ENCODE measurements at regions not wholly inside any gene's neighbourhood (a gene's known extent, or its start where the extent isn't known, plus 50 kb on each side); places are given as distances from the start of the nearest gene placed in this dataset.
"Not testable (repeated sequence)": the region's sequence is repeated elsewhere in the genome, so short reads cannot be mapped to it uniquely, and the experiment has no call there.

GRCh38 chr6:18062733-18063132 lies 59.7 kb downstream of the NHLRC1 start:
- in situ Hi-C loops (cut with HindIII; ENCODE audit: low sequenced_read_pairs): no loop called here

DNA sequence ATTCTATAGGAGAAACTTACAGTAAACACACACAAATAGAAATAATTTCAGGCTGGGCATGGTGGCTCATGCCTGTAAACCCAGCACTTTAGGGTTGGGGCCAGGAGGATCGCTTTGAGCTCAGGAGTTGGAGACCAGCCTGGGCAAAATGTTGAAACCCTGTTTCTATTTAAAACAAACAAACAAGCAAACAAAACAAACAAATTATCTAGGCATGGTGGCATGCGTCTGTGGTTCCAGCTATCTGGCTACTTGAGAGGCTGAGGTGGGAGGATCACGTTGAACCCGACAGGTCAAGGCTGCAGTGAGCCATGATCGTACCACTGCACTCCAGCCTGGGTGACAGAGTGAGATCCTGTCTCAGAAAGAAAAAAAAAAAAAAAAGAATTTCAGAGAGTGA lies 64.0 kb downstream of the NHLRC1 start:
- in situ Hi-C loops (cut with HindIII; ENCODE audit: low sequenced_read_pairs): no loop called here

- in situ Hi-C loops (cut with HindIII; ENCODE audit: low sequenced_read_pairs): no loop called here
These were observed 66.6 kb downstream of the NHLRC1 start for GRCh38 chr6:18055714-18056382.

DNA sequence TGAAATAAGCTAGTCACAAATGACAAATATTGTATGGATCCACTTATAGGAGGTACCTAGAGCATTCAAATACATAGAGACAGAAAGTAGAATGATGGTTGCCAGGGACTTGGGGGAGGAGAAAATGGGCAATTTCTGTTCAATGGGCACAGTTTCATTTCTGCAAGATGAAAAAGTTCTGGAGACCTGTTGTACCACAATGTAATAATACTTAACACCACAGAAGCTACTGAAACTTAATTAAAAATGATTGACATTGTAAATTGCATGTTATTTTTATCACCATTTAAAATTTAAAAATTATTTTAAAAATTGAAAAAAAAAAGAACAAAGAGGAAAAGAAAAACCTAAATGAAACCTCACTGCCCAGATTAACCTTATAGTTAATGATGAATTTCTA lies 67.4 kb downstream of the NHLRC1 start:
- in situ Hi-C loops (cut with HindIII; ENCODE audit: low sequenced_read_pairs): no loop called here

DNA sequence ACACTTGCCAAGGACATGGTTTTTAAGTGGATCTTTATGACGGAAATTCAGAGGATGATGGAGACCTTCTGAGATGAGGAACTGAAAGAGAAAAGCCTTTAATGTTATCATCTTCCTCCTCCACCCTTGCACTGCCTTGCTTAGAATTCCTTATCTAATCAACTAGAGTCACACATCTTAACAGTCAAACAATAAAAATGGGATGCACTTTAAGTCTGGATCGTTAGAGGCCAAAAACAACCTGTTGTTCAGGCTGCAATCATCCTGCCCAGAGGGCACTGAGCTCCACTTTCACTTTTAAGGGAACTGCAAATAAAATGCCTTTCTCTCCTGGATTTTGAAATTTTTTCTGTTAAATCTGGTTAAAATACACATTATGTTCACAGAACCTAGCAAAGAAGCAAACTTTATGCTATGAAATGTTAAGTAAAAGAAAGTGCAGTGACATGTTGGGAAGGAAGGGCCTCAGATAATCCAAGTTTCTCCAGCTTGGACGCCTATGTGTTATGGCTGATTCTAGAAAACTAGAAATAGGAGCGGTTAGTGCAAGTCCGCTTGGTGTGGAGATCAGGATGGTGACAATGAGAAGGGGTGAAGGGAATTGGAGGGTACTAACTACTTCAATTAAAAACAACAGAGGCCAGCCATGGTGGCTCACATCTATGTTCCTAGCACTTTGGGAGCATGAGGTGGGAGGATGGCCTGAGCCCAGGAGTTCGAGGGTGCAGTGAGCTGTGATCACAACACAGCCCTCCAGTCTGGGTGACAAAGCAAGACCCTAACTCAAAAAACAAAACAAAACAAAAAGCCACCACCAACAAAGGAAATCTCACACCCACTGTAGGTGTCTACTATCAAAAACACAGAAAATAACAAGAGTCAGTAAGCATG lies 66.4 kb upstream of the KIF13A start:
- in situ Hi-C loops (cut with HindIII; ENCODE audit: low sequenced_read_pairs): no loop called here

DNA sequence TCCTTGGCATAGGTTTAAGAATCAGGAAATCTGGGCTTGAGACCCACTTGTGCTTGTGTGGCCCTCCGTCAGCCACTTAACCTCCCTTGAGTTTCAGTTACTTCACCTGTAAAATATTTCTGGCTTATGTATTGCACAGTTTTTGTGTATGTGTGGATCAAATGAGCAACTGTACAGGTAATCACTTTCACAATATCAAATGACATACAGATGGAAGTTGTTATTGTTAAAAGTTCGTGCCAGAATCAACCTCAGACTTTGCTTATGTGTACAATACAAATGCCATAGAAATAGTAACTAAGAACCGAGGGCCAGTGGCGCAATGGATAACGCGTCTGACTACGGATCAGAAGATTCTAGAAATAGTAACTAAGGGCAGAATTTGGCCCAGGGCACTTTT lies 65.6 kb upstream of the KIF13A start:
- in situ Hi-C loops (cut with HindIII; ENCODE audit: low sequenced_read_pairs): no loop called here

DNA sequence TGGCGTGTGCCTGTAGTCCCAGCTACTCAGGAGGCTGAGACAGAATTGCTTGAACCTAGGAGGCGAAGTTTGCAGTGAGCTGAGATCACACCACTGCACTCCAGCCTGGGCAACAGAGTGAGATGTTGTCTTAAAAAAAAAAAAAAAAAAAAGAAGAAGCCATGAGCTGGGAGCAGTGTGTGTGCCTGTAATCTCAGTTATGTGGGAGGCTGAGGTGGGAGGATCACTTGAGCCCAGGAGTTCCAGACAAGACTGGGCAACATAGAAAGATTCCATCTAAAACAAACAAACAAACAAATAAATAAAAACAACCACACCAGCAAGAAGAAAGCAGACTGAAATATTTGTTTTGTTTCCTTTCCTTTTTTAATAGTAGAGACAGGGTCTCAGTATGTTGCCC lies 62.2 kb upstream of the KIF13A start:
- in situ Hi-C loops (cut with HindIII; ENCODE audit: low sequenced_read_pairs): loop anchor here (5.0 to 10.0 kb wide), 2 partner anchors 45 to 73 kb away; partner anchors contain the start of gene NHLRC1

- in situ Hi-C loops (cut with HindIII; ENCODE audit: low sequenced_read_pairs): loop anchor here (5.0 to 10.0 kb wide), 2 partner anchors 46 to 73 kb away; partner anchors contain the start of gene NHLRC1
These were observed 61.7 kb upstream of the KIF13A start for GRCh38 chr6:18048953-18049630.

DNA sequence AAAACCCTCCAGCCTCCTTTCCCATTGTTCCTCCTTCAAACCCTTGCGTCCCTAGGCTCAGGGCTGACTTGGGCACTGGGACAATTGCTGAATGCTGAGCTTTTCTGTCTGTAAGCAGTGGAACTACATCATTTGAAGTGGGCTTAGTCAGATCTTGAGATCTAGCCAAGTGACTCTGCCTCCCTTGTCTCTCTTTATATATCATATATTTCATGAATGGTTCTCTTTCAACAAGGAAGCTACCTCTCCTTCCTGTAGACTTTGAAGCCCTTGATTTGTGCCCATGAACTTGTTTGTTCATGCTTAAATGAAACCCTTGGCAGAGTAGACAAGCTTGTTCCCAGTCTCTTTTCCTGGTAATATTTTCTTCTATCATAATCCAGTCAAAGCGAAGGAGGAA lies 60.0 kb upstream of the KIF13A start:
- in situ Hi-C loops (cut with HindIII; ENCODE audit: low sequenced_read_pairs): loop anchor here (5.0 to 10.0 kb wide), 2 partner anchors 47 to 75 kb away; partner anchors contain the start of gene NHLRC1

- in situ Hi-C loops (cut with HindIII; ENCODE audit: low sequenced_read_pairs): loop anchor here (5.0 to 10.0 kb wide), 2 partner anchors 49 to 77 kb away; partner anchors contain the start of gene NHLRC1
These were observed 58.1 kb upstream of the KIF13A start for GRCh38 chr6:18045507-18045906.

GRCh38 chr6:18044108-18044783 lies 56.8 kb upstream of the KIF13A start:
- in situ Hi-C loops (cut with HindIII; ENCODE audit: low sequenced_read_pairs): loop anchor here (10.0 kb wide), 1 partner anchor 51 kb away; no protein-coding TSS in a partner anchor

GRCh38 chr6:18042536-18043145 lies 55.2 kb upstream of the KIF13A start:
- in situ Hi-C loops (cut with HindIII; ENCODE audit: low sequenced_read_pairs): loop anchor here (10.0 kb wide), 1 partner anchor 52 kb away; no protein-coding TSS in a partner anchor

- in situ Hi-C loops (cut with HindIII; ENCODE audit: low sequenced_read_pairs): no loop called here
These were observed 52.0 kb upstream of the KIF13A start for GRCh38 chr6:18039481-18039880.

DNA sequence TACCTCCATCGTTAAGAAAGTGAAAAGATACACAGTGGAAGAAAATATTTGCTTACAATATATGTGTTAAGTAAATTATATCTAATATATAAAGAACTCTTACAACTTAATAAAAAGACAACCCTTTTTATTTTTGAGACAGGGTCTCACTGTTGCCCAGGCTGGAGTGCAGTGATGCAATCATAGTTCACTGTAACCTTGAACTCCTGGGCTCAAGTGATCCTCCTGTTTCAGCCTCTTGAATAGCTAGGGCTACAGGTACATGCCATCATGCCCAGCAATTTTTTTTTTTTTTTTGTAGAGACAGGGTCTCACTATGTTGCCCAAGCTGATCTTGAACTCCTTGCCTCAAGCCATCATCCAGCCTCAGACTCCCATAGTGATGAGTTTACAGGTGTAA lies 50.8 kb upstream of the KIF13A start:
- in situ Hi-C loops (cut with HindIII; ENCODE audit: low sequenced_read_pairs): not testable (repeated sequence)
